Aorta (tissue), 5 donors: ENCODE measurements at regions not wholly inside any gene's neighbourhood (a gene's known extent, or its start where the extent isn't known, plus 50 kb on each side); places are given as distances from the start of the nearest gene placed in this dataset.
"Not testable (repeated sequence)": the region's sequence is repeated elsewhere in the genome, so short reads cannot be mapped to it uniquely, and the experiment has no call there.

Source experiments
- ATAC-seq: fragments of 200-7000 bp; cut with Tn5 transposase; one replicate; pipeline ENCODE4 v1.9.1; 2022; ENCODE audit warnings: moderate library complexity; ENCODE audit not compliant: low FRiP score
- DNase-seq, 2 donors: peaks; one replicate each; pipeline ENCODE4 v3.0.0-alpha.2; 2020
- H3K27ac ChIP-seq, 2 donors: one replicate each; pipeline ENCODE4 v1.5.1; 2013; ENCODE audit warnings: low read length in 2 of 2, mild to moderate bottlenecking in 2 of 2, moderate library complexity in 2 of 2, control low read depth in 1 of 2, inconsistent platforms in 1 of 2, low read depth in 1 of 2
- H3K27me3 ChIP-seq, 2 donors: one replicate each; pipeline ENCODE4 v1.6.1; 2013; ENCODE audit warnings: control low read depth in 1 of 2, low read length in 1 of 2, mild to moderate bottlenecking in 1 of 2, moderate library complexity in 1 of 2; ENCODE audit not compliant: insufficient read depth in 2 of 2, control insufficient read depth in 1 of 2
- H3K36me3 ChIP-seq, 2 donors: one replicate each; pipeline ENCODE4 v1.6.1; 2013; ENCODE audit warnings: control low read depth in 1 of 2, low read length in 1 of 2, mild to moderate bottlenecking in 1 of 2; ENCODE audit not compliant: insufficient read depth in 2 of 2, control insufficient read depth in 1 of 2
- H3K4me1 ChIP-seq, 2 donors: one replicate each; pipeline ENCODE4 v1.6.1; 2013; ENCODE audit warnings: low read length in 2 of 2, control low read depth in 1 of 2, mild to moderate bottlenecking in 1 of 2, moderate library complexity in 1 of 2; ENCODE audit not compliant: insufficient read depth in 2 of 2, control insufficient read depth in 1 of 2
- H3K4me3 ChIP-seq, 2 donors: one replicate each; pipeline ENCODE4 v1.5.1; 2013; ENCODE audit warnings: low read length in 2 of 2, control low read depth in 1 of 2, mild to moderate bottlenecking in 1 of 2
- H3K9me3 ChIP-seq: one replicate; pipeline ENCODE4 v1.6.1; 2013; ENCODE audit warnings: mild to moderate bottlenecking, low read length; ENCODE audit not compliant: control insufficient read depth
- WGBS, 2 donors: extraction: QIAGEN DNeasy Blood & Tissue Kit; methylation state at CpG; one replicate each; pipeline ENCODE4 v1.1.7; 2013; 5-methylcytosine and 5-hydroxymethylcytosine counted together
- intact Hi-C, 2 donors: fragments of 100-400 bp; cut with DNase I; formaldehyde crosslinking; loops; one replicate each; pipeline versions ENCODE4 v1.14.2 to v1.15.0; 2022
- donor health status: healthy with polysubstance abuse.
- donor health status: Bipolar disorder and iron deficiency.
- donor health status: DM: no; HTN: no; CAD: no.
- donor health status: DM: no; HTN: no; CAD: no.
- donor health status: DM: yes; HTN: yes; CAD: no.

DNA sequence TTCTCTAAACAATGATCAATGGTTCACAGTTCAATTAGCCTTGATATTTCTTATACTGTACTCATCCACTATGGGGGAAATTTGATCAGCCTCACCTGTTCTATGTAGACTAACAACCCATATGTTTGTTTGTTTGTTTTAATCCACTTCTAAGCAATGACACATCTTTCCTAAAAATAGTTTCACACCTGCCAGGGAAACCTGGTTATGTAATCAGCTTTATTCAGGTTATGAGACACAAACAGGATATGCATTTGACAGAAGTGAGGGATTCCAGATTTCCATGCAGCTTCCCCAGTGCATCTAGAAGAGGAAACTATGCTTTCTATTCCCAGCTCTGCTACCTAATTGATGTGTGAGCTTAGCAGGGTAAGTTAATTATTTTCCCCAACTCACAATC lies 80.7 kb downstream of the FOXD4L6 start:
- H3K4me1 ChIP-seq, H3K9me3 ChIP-seq, DNase-seq, H3K36me3 ChIP-seq, intact Hi-C loops, ATAC-seq, H3K27me3 ChIP-seq, H3K4me3 ChIP-seq, H3K27ac ChIP-seq: not testable (repeated sequence)

DNA sequence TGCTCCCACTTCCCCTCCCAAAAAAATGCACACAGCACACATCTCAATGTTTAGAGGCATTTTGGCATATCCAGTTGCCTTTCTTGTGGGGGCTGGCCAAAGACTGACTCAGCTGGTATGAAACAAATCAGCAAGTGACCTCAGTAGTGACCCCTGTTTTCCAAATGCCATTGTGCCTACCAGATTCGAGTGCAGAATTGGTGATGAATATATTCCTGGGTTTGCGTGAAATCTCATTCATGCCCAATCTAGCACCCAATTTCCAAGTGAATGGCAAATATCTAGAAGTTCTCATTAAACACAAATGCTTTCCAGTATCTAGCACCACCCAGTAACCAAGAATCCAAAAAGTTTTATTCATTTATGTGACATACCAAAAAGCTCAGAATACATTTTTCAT lies 83.6 kb downstream of the FOXD4L6 start:
- ATAC-seq, DNase-seq, H3K27ac ChIP-seq, H3K36me3 ChIP-seq, H3K4me1 ChIP-seq, intact Hi-C loops, H3K4me3 ChIP-seq, H3K27me3 ChIP-seq, H3K9me3 ChIP-seq: not testable (repeated sequence)
- WGBS, 2 donors: 71 to 83% methylated on average over 2 of the region's 2 CpGs

- H3K9me3 ChIP-seq, H3K27ac ChIP-seq, H3K4me3 ChIP-seq, H3K4me1 ChIP-seq, H3K27me3 ChIP-seq, ATAC-seq, intact Hi-C loops, DNase-seq, H3K36me3 ChIP-seq: not testable (repeated sequence)
- WGBS, 2 donors: no CpG with 5 or more reads among the region's 1 CpG
Measured at GRCh38 chr9:41043433-41043832, 85.0 kb downstream of the FOXD4L6 start.

DNA sequence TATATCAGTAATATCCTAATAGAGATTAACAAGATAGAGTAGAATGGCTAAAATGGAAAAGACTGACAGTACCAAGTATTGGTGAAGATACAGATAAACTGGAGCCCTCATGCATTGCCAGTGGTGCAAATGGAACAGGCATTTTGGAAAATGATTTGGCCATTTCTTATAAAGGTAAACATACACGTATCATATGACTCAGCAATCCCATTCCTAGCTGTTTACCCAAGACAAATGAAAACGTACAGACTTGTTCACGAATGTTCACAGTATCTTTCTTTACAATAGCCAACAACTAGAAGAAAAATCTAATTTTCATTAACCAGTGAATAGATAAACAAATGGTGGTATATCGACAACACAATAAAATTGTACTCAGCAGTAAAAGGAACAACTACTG lies 86.4 kb downstream of the FOXD4L6 start:
- ATAC-seq, H3K36me3 ChIP-seq, DNase-seq, H3K9me3 ChIP-seq, H3K4me3 ChIP-seq, H3K27me3 ChIP-seq, H3K4me1 ChIP-seq, intact Hi-C loops, H3K27ac ChIP-seq: not testable (repeated sequence)
- WGBS, 2 donors: 46 to 63% methylated on average over 4 of the region's 4 CpGs

DNA sequence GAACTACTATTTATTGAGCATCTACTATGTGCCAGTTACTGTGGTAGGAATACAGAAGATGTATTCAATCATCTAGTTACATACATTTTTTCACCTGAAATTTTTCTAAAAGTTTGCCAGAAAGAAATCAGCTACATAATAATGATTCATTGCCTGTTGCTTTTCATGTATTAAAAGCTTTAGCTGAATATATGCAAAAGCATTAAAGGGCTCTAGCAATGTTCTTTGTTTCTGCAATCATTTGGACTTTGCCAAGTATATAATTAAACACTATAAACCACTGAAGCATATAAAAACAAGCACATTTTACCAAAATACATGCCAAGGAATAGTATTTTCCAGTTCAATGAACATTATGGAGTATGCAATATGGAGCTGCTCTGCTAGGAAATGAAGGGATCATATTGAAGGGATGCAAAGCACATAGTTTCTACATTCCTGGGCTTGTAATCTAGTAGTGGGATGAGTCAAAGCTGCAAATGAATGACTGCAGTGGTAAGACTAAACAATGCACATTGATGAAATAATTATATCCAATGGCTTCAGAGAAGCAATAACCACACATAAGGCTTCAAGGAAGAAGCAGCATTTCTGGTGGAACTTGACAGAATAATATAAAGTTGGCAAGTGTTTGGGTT lies 87.7 kb downstream of the FOXD4L6 start:
- H3K27ac ChIP-seq, intact Hi-C loops, H3K4me3 ChIP-seq, H3K4me1 ChIP-seq, H3K36me3 ChIP-seq, H3K27me3 ChIP-seq, ATAC-seq, DNase-seq, H3K9me3 ChIP-seq: not testable (repeated sequence)

DNA sequence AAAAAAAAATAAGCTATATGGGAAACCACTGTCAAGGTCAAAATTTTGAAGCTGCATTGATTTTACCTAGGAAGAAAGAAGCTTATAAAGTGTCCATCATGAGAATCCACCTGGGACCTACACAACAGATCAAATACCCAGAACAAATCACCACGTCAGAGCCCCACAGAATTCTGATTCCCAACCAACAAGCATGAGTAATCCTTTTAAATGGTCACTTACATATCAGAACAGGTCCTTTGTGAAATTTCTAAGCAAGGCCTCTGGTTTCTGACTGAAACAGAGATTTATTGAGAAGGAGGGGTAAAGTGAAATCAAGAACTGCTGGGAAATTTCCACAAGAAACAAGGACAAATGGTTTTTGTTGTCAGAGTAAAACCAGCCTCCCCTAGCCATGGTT lies 93.2 kb downstream of the FOXD4L6 start:
- H3K4me3 ChIP-seq, H3K36me3 ChIP-seq, H3K27me3 ChIP-seq, DNase-seq, ATAC-seq, H3K27ac ChIP-seq, H3K4me1 ChIP-seq, H3K9me3 ChIP-seq, intact Hi-C loops: not testable (repeated sequence)
- WGBS, 2 donors: 79 to 82% methylated on average over 1 of the region's 1 CpG

DNA sequence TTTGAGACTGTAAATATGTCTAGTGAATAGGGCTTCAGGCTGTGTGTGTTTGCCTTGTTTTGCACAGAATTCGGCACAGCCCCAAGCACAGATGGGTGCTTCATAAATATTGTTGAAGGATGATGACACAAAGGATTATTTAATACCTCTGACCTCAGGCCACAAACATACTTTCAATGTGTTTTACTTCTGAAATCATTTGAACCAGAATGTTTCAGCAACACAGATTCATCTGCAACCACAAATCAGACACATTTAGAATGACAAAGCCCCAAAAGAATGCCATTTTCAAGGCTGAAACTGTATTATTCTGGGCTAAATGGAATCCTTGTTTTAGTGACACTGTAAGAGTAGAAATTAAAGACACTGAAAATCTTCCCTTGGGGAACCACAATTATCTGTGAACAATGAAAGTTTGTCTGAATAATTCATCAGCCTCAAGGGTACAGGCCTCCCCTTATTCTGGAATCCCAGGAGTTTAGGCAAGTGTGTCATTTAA lies 93.7 kb downstream of the FOXD4L6 start:
- H3K36me3 ChIP-seq, H3K4me3 ChIP-seq, DNase-seq, H3K4me1 ChIP-seq, intact Hi-C loops, H3K27me3 ChIP-seq, H3K9me3 ChIP-seq, ATAC-seq, H3K27ac ChIP-seq: not testable (repeated sequence)
- WGBS, 2 donors: 41 to 63% methylated on average over 1 of the region's 1 CpG

DNA sequence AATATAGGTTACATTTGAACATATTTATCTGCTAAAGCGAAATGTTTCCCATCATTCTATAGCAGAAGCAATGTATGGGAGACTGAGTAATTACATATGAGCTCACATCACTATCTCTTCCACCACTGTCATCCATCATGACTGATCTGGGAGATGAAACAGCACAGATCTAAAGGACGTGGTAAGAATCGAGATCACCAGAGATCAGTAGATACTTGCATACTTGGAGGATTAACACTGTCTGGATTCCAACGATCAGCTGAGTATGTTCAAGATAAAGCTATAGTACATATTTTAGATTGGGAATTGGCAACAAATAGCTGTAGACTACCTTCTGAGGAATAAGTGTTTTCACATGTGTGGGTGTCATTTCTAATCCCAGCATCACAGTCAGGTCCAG lies 94.6 kb downstream of the FOXD4L6 start:
- H3K27me3 ChIP-seq, H3K9me3 ChIP-seq, intact Hi-C loops, H3K4me1 ChIP-seq, DNase-seq, H3K4me3 ChIP-seq, H3K36me3 ChIP-seq, ATAC-seq, H3K27ac ChIP-seq: not testable (repeated sequence)
- 75 to 79% methylated on average over 4 of the region's 4 CpGs for WGBS, 2 donors

DNA sequence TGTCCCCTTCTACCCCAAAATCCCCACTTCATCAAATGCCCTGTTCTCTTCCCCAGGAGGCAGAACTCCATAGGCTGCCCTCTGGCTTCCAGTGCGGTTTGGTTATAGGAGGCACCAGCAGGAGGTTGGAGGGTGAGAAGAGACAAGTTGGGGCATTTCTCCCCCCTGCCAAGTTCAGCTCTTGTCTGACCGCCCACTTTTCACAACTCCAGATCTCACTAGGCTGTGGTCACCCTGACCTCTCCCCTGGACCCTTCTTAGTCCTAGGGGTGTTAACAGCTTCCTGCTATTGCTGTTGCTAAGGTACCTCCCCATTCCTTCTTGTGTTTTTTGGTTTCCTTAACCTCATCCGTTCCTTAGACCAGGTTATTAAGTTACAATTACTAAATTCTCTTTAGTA lies 95.1 kb downstream of the FOXD4L6 start:
- H3K36me3 ChIP-seq, ATAC-seq, H3K27me3 ChIP-seq, H3K9me3 ChIP-seq, intact Hi-C loops, H3K4me3 ChIP-seq, H3K4me1 ChIP-seq, DNase-seq, H3K27ac ChIP-seq: not testable (repeated sequence)
- 79 to 82% methylated on average over 3 of the region's 3 CpGs for WGBS, 2 donors
